Heart left ventricle (tissue), 13 donors: ENCODE measurements at regions not wholly inside any gene's neighbourhood (a gene's known extent, or its start where the extent isn't known, plus 50 kb on each side); places are given as distances from the start of the nearest gene placed in this dataset.

ENCODE experiments used
- CTCF ChIP-seq, 12 donors: fragments of 200-600 bp; sonication (generic) in 4 of 12; IDR thresholded peaks; one replicate each; pipeline versions ENCODE4 v1.5.0 to v1.8.0; 2018 to 2022; ENCODE audit warnings: antibody characterized with exemption in 12 of 12, mild to moderate bottlenecking in 5 of 12
- POLR2A ChIP-seq, 2 donors: fragments of 450-650 bp; IDR thresholded peaks; one replicate each; pipeline ENCODE4 v1.6.1; 2017; ENCODE audit warnings: antibody characterized with exemption in 2 of 2, mild to moderate bottlenecking in 2 of 2, moderate library complexity in 2 of 2
- donor health status: ischemic (EF 13 %, LVEDD 7.1; RV severe dilation, severe dysfunction).
- donor health status: DM: no; HTN: yes; CAD: no.
- donor health status: DM: no; HTN: no; CAD: no.
- donor health status: ischemic (EF 25% LVEDD 6.9; RV normal size, moderate dysfunction).
- donor health status: ischemic (EF 25% LVEDD 5.7; RV mildly dilated, moderate dysfunction).
- donor health status: ischemic (EF 35%, LVEDD 5.7; RV mildly dilated, moderate dysfunction).
- donor health status: nonischemic (EF 11% LVEDD 7.7; RV severe dilation, severe dysfunction).
- donor health status: DM: yes; HTN: yes; CAD: no.
- donor health status: PGD.
- donor health status: ischemic (EF 29% LVEDD 5.4; RV normal size, mild dysfunction).
- donor health status: nonischemic (EF 23%, LVEDD 6.1; RV moderate dilation, normal function).

- TF ChIP-seq CTCF (IDR thresholded peaks at IDR 0.05) (no peak), POLR2A (IDR thresholded peaks at IDR 0.05) (no peak)
Measured at GRCh38 chr11:122572592-122572991, 82.9 kb upstream of the UBASH3B start.
